Stimulated activated CD8-positive, alpha-beta memory T cell treated with anti-CD3 and anti-CD28 coated beads, Interleukin-15, amount 100 ng/mL, for 24 hours (primary cell): ENCODE measurements at regions not wholly inside any gene's neighbourhood (a gene's known extent, or its start where the extent isn't known, plus 50 kb on each side); places are given as distances from the start of the nearest gene placed in this dataset.

Experiments
- DNase-seq: peaks from one replicate; pipeline ENCODE4 v3.0.0-alpha.2; 2020; ENCODE audit warnings: low read depth

DNA sequence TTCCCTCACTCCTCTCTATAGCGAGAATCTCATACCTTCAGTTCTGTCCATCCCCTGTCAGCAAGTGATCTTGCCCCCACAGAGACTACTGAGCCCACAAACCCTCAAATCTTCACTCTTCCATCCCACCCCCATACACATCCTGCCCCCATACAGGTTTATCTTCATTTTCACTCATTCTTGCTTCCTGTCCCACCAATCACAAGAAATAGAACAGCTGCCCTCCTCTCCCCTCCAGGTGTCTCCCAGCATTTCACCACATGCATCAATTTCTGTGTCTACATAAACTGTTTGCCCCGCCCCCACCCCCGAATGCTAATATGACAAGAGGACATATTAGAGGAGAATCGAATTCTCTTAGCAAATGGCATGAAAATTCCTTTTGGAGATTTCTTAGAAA, 54.9 kb upstream of the CARMIL1 start:
- DNase-seq = no peak

DNA sequence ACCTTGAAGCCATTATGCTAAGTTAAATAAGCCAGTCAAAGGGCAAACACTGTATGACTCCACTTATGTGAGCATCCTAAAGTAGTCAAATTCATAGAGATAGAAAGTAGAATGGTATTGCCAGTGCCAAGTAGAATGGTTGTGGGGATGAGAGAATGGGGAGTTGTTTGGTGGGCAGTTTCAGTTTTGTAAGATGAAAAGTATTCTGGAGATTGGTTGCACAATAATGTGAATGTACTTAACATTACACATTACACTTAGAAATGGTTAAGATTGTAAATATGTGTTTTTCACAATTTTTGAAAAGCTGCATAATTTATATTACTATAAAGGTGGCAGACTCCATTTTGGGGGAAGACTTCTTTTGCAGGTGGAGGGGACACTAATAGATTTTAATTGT, 51.3 kb upstream of the CARMIL1 start:
- DNase-seq = no peak
